Stimulated activated CD4-positive, alpha-beta T cell treated with anti-CD3 and anti-CD28 coated beads, Interleukin-4, amount 100 ng/mL, for 24 hours (primary cell): ENCODE measurements at regions not wholly inside any gene's neighbourhood (a gene's known extent, or its start where the extent isn't known, plus 50 kb on each side); places are given as distances from the start of the nearest gene placed in this dataset.
A peak's percentile ranks its signal among the peaks of the same experiment; 100 is the strongest.
"Not testable (repeated sequence)": the region's sequence is repeated elsewhere in the genome, so short reads cannot be mapped to it uniquely, and the experiment has no call there.

ENCODE experiments used
- DNase-seq: peaks from one replicate; pipeline ENCODE4 v3.0.0-alpha.2; 2020

DNA sequence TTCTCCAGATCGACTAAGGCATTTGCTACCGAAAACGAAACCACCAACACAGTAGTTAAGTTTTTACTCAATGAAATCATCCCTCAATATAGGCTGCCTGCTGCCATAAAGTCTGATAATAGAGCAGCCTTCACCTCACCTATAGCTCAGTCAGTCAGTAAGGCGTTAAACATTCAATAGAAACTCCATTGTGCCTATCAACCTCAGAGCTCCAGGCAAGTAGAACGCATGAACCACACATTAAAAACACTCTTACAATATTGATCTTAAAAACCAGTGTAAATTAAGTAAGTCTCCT lies 160.6 kb downstream of the DEFB131A start:
- not testable (repeated sequence) for DNase-seq

GRCh38 chr4:9608300-9608699 lies 164.1 kb downstream of the DEFB131A start:
- DNase-seq = no peak

GRCh38 chr4:9610321-9610720 lies 166.1 kb downstream of the DEFB131A start:
- DNase-seq = not testable (repeated sequence)

DNA sequence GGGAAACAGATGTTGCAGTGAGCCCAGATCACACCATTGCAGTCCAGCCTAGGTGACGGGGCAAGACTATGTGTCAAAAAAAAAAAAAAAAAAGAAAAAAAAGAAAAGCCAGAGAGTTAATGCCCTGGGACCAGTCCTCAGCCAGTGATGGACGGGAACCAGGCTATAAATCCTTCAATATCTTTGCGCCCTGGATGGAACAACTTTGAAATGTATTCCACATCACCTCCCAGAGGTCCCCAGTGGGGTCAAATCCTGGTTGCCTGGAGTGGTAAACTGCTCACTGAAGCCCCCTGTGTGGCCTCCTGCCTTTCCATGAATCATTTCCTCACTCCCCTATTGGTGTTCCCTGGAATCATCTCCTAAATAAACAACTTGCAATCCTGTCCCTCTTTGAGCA lies 166.9 kb downstream of the DEFB131A start:
- DNase-seq = no peak

- not testable (repeated sequence) for DNase-seq
Measured at GRCh38 chr4:9636411-9636810, 145.0 kb upstream of the DRD5 start.

GRCh38 chr4:9659678-9660077 lies 121.8 kb upstream of the DRD5 start:
- DNase-seq = peak; percentile 4

DNA sequence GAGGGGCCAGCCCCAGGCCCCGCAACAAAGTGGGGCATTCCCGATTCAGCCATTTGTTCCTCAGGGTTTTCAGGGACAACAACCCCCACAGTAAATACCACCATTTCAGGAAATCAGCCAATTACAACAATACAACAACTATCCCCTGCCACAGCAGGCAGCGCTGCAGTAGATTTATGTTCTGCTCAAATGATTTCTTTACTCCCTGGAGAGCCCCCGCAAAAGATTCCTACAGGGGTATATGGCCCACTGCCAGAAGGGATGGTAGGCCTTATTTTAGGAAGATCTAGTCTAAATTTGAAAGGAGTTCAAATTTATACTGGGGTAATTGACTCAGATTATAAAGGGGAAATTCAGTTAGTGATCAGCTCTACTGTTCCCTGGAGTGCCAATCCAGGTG lies 120.5 kb upstream of the DRD5 start:
- not testable (repeated sequence) for DNase-seq

DNA sequence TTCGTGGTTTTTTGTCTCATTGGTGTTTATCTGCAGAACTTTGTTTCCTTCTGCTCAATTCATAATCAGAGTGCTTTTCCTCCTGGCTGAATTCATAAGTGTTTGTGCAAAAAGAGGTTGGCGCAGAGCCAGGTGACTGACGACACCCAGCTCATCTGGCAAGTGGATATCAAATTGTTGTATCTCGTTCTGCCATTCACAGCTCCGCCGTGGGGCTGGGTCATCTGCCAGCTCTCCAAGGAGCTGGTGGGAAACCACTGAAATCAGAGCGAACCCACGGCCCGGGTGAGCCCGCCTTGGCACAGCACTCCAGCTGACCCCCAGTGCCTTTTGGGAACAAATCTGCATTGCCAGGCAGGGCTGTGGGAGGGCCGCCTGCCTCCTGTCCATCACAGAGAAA lies 110.7 kb upstream of the DRD5 start:
- not testable (repeated sequence) for DNase-seq

DNA sequence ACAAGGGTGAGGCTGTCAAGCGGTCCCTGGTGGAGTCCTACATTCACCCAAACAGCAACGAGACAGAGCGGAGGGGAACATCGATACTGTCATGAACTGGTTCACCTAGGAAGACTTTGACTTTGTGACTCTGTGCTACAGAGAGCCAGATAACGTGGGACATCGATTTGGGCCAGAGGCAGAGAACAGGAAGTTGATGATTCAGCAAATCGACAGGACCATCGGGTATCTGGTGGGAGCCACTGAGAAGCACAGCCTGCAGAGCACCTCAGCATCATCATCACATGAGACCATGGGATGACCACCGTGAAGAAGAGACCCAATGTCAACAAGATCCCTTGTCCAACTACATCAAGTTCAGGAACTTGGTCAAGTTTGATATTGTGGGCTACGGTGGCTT lies 104.1 kb upstream of the DRD5 start:
- DNase-seq = not testable (repeated sequence)

- DNase-seq = no peak
Measured at GRCh38 chr4:9679704-9680478, 101.5 kb upstream of the DRD5 start.

DNA sequence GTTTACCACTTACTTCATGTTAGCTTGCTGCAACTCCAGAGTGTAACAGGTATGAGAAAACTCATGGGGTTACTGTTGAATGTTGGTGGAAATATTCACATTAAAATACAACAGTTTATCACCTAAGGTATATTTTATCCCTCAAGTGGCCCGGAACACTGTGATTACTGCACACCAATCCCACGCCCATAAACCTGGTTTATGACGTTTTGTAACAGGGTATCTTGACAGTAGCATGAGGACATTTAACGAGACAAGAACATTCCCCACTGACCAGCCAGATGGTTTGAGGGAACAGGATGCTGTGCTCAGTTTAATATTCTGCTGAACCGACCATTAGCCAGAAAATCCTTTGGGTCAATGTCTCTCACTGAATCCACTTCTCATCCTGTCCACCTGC lies 98.3 kb upstream of the DRD5 start:
- not testable (repeated sequence) for DNase-seq

GRCh38 chr4:9685016-9685415 lies 96.4 kb upstream of the DRD5 start:
- not testable (repeated sequence) for DNase-seq

DNA sequence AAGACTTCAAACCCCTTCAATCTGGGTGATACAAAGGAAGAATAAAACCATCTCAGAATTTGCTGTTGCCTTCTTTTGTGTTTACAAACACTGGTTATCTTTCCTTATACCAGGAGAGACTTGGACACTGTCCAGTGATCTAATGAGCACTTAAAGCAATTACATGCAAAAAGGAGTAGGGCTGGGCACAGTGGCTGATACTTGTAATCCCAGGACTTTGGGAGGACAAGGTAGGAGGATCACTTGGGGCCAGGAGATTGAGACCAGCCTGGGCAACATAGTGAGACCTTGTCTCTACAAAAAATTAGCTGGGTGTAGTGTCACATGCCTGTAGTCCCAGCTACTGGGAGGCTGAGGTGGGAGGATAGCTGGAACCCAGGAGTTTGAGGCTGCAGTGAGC lies 95.7 kb upstream of the DRD5 start:
- DNase-seq = no peak

DNA sequence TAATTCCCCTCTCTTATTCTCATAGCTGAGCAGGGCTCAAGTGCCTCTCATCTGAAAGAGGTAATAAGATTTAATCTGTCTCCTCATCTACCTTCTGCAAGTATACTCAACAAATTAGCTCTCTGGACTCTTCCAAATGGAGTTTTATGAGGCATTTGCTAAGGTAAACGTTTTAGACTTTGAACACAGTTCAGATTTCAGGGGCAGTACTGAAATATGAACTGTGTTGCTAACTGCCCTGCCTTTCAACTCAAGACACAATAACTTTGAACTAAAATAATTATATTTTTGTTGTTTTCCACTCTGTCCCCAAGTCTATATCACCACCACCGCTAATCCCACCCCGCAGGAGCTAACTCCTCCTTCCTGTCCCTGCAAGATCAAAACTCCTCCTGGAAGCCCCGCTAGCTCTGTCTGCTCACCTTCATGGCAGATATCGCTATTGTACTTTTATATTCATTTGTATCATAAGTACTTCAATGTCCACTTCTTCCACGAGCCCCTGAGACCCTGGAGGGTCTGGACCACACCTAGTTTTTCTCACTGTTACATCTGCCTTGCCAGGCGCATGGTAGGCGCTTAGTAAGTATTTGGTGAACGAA lies 90.7 kb upstream of the DRD5 start:
- DNase-seq = not testable (repeated sequence)

GRCh38 chr4:9691238-9692065 lies 90.0 kb upstream of the DRD5 start:
- DNase-seq = peak; percentile 87

GRCh38 chr4:9692791-9693491 lies 88.5 kb upstream of the DRD5 start:
- not testable (repeated sequence) for DNase-seq

DNA sequence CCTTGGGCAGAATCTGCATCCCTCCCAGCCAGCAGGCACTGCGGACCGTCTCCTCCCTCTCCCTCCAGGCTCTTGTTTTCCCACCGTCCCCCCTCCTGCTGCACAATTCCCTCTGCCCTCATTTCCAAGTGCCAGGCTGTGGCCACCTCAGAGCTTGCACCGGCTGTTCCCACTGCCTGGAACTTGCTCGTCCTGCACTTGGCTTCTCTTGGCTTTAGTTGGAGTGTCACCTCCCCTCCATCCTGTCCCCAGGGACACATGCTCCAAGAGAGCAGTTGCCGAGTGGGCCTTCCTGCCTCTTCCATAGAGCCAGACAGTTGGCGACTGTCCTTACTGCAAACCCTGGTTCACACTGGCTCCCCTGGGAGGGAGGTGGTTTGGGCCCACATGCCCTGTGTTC lies 87.0 kb upstream of the DRD5 start:
- not testable (repeated sequence) for DNase-seq

DNA sequence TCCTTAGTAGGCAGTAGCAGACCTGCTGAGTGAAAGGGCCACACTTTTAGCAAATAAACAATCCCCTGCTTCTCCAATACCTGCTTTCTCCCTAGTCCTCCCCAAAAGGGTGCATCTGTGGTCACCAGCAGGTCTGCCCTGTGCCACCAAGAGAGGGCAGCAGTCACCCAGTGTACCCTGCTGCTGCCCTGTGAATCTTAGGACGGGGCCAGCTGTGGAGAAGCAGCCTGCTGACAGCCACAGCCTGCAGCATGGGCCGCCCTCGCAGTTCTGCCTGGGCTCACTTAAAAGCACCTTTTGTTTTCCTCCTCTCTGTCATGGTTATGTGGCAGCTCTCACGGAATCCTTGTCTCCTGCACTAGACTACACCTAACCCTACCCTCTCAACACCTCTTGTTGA lies 85.4 kb upstream of the DRD5 start:
- DNase-seq = peak; percentile 15

GRCh38 chr4:9696561-9696960 lies 84.9 kb upstream of the DRD5 start:
- not testable (repeated sequence) for DNase-seq

DNA sequence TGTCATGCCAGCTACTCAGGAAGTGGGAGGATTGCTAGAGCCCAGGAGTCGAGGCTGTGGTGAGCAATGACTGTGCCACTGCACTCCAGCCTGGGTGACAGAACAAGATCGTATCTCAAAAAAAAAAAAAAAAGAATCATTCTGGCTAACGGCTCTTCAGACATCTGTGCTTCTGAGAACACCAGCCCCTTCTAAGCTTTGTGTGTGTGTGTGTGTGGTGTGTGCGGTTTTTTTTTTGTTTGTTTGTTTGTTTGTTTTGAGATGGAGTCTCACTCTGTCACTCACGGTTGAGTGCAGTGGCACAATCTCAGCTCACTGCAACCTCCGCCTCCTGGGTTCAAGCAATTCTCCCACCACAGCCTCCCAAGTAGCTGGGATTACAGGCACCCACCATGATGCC lies 79.4 kb upstream of the DRD5 start:
- DNase-seq = not testable (repeated sequence)

DNA sequence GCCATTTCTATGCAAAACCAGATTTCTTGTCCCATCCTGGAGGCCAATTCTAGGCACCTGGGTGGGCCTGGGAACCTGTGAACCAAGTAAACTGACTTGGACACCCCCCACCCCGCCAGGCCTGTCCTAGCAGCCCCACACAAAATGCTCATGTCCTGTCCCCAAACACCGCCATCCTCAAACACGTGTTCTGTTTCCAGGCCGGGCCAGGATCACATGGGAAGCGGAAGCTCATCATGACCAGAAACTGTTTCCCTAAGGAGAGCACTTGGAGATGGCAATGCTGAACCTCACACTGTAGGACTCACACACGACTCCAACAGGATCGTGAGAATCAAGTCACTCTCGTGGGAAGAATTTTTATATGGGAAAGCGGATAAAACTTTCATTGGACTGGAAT lies 78.7 kb upstream of the DRD5 start:
- DNase-seq = not testable (repeated sequence)

DNA sequence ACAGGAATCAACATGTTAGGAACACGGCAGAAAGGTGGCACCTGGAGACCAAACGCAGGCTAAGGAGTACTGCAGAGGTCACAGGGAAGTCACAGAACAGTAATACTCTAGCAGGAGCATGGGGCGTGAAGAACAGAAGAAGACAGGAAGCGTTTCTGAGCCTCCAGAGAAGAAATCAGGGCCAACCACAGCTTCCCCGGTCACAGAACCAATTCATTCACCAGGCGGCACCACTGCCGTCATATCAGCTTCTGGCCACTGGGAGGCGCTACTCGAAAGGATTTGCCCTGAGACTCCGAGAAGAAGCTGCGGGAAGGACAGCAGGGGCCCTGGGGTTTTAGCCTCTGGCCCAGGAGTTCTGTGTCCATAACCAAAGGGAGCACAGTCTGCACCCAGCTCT lies 78.0 kb upstream of the DRD5 start:
- DNase-seq = peak; percentile 65

- DNase-seq = not testable (repeated sequence)
Measured at GRCh38 chr4:9704126-9704525, 77.3 kb upstream of the DRD5 start.
